ENCODE measurements at regions not wholly inside any gene's neighbourhood (a gene's known extent, or its start where the extent isn't known, plus 50 kb on each side); places are given as distances from the start of the nearest gene placed in this dataset.

DNA sequence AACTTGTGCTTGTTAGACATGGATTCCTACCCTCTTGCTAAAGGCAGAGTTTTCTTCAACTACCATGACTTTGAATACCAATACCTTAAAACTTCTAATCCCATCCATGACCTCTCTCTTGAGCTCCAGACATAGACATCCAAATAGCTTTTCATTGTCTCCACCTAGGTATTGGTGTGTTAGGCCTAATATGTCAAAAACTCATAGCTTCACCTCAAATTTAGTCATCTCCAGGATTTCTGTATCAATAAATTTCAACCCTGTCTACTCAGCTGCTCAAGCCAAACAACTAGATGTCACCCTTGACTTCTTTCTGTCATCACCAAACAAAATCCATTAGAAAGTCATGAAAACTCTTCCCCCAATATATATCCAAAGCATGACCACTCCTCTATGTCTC lies 617.7 kb upstream of the GRIA3 start:
- TF ChIP-seq, protein P1, sequence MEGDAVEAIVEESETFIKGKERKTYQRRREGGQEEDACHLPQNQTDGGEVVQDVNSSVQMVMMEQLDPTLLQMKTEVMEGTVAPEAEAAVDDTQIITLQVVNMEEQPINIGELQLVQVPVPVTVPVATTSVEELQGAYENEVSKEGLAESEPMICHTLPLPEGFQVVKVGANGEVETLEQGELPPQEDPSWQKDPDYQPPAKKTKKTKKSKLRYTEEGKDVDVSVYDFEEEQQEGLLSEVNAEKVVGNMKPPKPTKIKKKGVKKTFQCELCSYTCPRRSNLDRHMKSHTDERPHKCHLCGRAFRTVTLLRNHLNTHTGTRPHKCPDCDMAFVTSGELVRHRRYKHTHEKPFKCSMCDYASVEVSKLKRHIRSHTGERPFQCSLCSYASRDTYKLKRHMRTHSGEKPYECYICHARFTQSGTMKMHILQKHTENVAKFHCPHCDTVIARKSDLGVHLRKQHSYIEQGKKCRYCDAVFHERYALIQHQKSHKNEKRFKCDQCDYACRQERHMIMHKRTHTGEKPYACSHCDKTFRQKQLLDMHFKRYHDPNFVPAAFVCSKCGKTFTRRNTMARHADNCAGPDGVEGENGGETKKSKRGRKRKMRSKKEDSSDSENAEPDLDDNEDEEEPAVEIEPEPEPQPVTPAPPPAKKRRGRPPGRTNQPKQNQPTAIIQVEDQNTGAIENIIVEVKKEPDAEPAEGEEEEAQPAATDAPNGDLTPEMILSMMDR (IDR thresholded peaks at IDR 0.05): no peak
- no peak for TF ChIP-seq POLR2AphosphoS5 (IDR thresholded peaks at IDR 0.05)
- no peak for TF ChIP-seq POLR2A (IDR thresholded peaks at IDR 0.05)

Data from prostate gland (tissue), 2 donors.